Right ventricle myocardium superior (tissue), 1 donor: ENCODE measurements at regions not wholly inside any gene's neighbourhood (a gene's known extent, or its start where the extent isn't known, plus 50 kb on each side); places are given as distances from the start of the nearest gene placed in this dataset.

Experiments used
- ATAC-seq: fragments of 200-7000 bp; cut with Tn5 transposase; one replicate; pipeline ENCODE4 v1.9.1; 2020; ENCODE audit warnings: mild to moderate bottlenecking; ENCODE audit not compliant: poor library complexity
- DNase-seq: peaks from one replicate; pipeline ENCODE4 v3.0.0-alpha.2; 2020
- intact Hi-C: fragments of 100-400 bp; cut with DNase I; formaldehyde crosslinking; loops from one replicate; pipeline ENCODE4 v1.11.2; 2022
- donor health status: DM: no; HTN: yes; CAD: no; lungs with severe emphysema.

DNA sequence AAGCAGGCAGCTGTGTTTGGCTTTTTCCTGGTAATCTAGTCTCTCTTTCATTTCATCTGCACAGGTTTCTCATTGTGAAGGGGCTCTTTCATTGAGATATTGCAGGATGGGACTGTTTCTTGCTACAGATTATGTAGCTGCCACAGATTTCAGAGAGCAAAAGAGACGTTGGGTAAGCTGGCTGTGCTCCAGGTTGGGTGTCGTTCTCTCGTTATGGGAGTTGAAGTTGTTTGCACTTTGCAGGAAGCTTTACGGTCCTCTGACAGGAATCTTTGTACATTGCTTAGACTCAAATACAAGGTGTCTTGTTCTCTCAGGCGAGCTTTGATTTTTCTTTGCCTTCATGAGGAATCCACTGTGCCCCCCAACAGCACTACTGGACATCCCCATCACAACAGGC is 72.4 kb downstream of the RBMY1D start:
- intact Hi-C loops = no loop called here

DNA sequence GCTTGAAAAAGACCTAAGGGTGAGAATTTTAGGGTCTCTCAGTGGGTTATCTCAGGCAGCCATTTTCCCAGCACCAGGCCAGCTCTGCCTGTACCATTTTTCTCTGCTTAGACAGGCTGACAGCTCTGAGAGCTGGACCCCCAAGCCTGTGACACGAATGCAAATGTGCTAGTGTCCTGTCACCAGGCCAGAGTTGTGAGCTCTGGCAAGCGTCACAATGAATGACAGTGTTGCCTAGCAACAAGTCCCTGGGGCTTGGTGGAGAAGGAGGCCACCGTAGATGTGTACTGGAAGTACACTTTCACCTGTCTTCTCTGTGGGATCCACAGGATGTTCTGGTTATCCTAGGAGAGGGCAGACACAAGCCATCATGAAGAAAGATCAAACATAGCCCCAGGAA is 66.7 kb downstream of the RBMY1D start:
- DNase-seq (no peak), ATAC-seq (no peak)
- intact Hi-C loops = no loop called here

More for the DNA sequence above, 72.4 kb downstream of the RBMY1D start:
- ATAC-seq (no peak), DNase-seq (no peak)
